HS-5 (cell line): ENCODE measurements at regions not wholly inside any gene's neighbourhood (a gene's known extent, or its start where the extent isn't known, plus 50 kb on each side); places are given as distances from the start of the nearest gene placed in this dataset.
"Not testable (repeated sequence)": the region's sequence is repeated elsewhere in the genome, so short reads cannot be mapped to it uniquely, and the experiment has no call there.

Experiments used
- DNase-seq: peaks from one replicate; pipeline ENCODE4 v3.0.0-alpha.2; 2012; ENCODE audit warnings: low read depth

- DNase-seq, result no peak
Measured at GRCh38 chr18:54433368-54433767, 75.7 kb downstream of the C18orf54 start.

- DNase-seq, result no peak
Measured at GRCh38 chr18:54433857-54434256, 76.2 kb downstream of the C18orf54 start.

GRCh38 chr18:54434453-54434852, 76.7 kb downstream of the C18orf54 start:
- DNase-seq, result no peak

GRCh38 chr18:54436501-54436900, 78.8 kb downstream of the C18orf54 start:
- no peak for DNase-seq

GRCh38 chr18:54440292-54440691, 82.6 kb downstream of the C18orf54 start:
- no peak for DNase-seq

- peak; percentile 4 for DNase-seq
Measured at GRCh38 chr18:54444319-54444914, 86.7 kb downstream of the C18orf54 start.

GRCh38 chr18:54453996-54454395, 96.3 kb downstream of the C18orf54 start:
- no peak for DNase-seq

- DNase-seq, result no peak
Measured at GRCh38 chr18:54465502-54465901, 107.8 kb downstream of the C18orf54 start.

- DNase-seq, result no peak
Measured at GRCh38 chr18:54466248-54467005, 108.7 kb downstream of the C18orf54 start.

GRCh38 chr18:54479365-54479764, 111.7 kb upstream of the DYNAP start:
- no peak for DNase-seq

GRCh38 chr18:54480616-54481015, 110.4 kb upstream of the DYNAP start:
- no peak for DNase-seq

GRCh38 chr18:54502451-54502850, 88.6 kb upstream of the DYNAP start:
- not testable (repeated sequence) for DNase-seq

- no peak for DNase-seq
Measured at GRCh38 chr18:54503131-54503894, 87.7 kb upstream of the DYNAP start.

- DNase-seq, result no peak
Measured at GRCh38 chr18:54506516-54507261, 84.4 kb upstream of the DYNAP start.

- no peak for DNase-seq
Measured at GRCh38 chr18:54509793-54510192, 81.3 kb upstream of the DYNAP start.

GRCh38 chr18:54515149-54515548, 75.9 kb upstream of the DYNAP start:
- DNase-seq, result no peak

GRCh38 chr18:54517521-54517920, 73.5 kb upstream of the DYNAP start:
- no peak for DNase-seq

GRCh38 chr18:54521846-54522245, 69.2 kb upstream of the DYNAP start:
- DNase-seq, result no peak

GRCh38 chr18:54528942-54529376, 62.1 kb upstream of the DYNAP start:
- no peak for DNase-seq

GRCh38 chr18:54529444-54529843, 61.6 kb upstream of the DYNAP start:
- no peak for DNase-seq

GRCh38 chr18:54530285-54530684, 60.8 kb upstream of the DYNAP start:
- DNase-seq, result no peak

- DNase-seq, result no peak
Measured at GRCh38 chr18:54531402-54532065, 59.5 kb upstream of the DYNAP start.
